Fibroblast of skin of scalp (primary cell): ENCODE measurements at regions not wholly inside any gene's neighbourhood (a gene's known extent, or its start where the extent isn't known, plus 50 kb on each side); places are given as distances from the start of the nearest gene placed in this dataset.
"Not testable (repeated sequence)": the region's sequence is repeated elsewhere in the genome, so short reads cannot be mapped to it uniquely, and the experiment has no call there.

Experiments
- DNase-seq: peaks from one replicate; pipeline ENCODE4 v3.0.0-alpha.2; 2013

GRCh38 chr5:138702166-138703077, 50.8 kb upstream of the CTNNA1 start:
- DNase-seq: peak; percentile 14

DNA sequence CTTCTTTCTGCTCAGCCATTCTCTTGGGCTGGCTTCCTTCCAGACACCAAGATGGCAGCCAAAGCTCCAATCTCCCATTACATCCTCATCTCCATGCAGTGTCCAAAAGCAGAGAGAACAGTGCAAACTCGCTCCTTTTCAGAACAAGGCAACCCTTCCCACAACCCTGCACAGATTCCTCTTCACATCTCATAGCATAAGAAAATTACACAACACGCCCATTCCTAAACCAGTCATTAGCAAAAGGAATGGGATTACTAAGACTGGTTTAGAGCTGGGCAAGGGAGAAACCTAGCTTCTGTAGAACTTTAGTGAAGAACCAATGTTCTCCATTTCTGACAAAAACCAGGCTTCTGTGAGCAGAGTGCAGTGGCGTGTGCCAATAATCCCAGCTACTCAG, 51.5 kb upstream of the CTNNA1 start:
- DNase-seq: no peak

- peak; percentile 21 for DNase-seq
Observed at GRCh38 chr5:138700581-138701362, 52.5 kb upstream of the CTNNA1 start.

DNA sequence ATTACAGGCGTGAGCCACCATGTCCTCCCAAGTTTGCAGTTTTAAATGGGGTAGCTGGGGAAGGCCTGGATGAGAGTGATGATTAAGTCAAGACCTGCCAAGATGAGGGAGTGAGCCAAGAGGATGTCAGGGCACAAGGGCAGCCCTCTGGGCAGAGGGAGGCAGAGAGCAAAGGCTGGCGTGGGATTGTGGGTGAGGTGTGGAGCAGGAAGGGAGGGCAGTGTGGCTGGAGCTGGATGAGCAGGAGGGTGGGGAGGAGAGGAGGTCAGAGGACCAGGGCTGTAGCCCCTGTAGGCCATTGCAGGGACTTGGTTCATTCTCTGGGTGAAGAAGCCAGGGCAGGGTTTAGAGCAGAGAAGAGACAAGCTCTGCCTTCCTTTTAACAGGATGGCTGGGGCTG, 53.7 kb upstream of the CTNNA1 start:
- no peak for DNase-seq

DNA sequence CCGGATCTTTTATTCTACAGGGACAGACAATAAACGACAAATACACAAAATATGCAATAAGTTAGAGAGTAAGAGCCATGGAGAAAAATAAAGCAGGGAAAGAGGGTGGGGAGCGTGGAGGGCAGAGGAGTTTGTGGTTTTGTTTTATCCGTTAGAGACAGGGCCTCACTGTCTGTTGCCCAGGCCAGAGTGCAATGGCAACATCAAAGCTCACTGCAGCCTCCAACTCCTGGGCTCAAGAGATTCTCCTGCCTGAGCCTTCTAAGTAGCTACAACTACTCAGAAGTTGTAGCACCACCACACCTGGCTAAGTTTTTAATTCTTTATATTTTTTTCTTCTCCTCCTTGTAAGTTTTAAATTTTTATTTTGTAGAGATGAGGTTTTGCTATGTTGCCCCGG, 54.5 kb upstream of the CTNNA1 start:
- no peak for DNase-seq

- no peak for DNase-seq
Observed at GRCh38 chr5:138697720-138698360, 55.4 kb upstream of the CTNNA1 start.

- peak; percentile 22 for DNase-seq
Observed at GRCh38 chr5:138696501-138696900, 56.7 kb upstream of the CTNNA1 start.

DNA sequence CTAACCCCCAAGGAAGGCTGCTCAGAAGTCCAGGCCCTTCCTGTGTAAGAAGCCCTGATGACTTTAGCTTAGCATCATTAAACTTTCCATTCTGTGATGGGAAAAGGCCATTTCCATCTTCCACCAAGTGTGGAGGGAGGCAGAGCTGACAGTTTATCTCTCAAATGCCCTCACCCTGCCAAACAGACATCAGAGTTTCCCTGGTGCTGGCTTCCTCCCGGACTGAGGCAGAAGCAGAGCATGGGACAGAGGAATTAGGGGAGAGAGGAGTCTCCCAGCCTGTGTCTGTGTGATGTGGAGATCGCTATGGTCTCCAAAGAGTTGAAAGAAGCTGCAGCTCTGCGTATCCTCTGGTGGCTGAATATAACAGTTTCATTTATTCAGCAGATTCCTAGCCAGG, 57.4 kb upstream of the CTNNA1 start:
- DNase-seq: no peak

DNA sequence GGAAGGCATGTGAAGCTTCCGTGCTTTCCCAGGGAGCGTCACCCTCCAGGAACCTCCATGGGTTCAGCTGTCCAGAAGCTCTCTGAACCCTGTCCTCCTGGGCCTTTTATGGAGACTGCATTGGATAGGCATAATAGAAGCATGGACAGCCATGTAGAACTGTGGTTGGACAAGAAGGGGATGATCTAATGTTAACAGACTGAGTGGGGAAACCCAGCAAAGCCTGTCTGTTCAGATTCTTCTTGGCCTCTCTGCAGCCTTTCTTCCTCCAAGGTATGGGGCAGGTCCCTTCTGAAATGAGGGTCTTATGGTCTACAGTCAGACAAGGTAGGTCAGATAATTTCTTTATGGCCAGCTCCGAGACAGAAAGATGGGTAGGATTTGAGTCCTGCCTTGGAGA, 59.1 kb upstream of the CTNNA1 start:
- DNase-seq: no peak

DNA sequence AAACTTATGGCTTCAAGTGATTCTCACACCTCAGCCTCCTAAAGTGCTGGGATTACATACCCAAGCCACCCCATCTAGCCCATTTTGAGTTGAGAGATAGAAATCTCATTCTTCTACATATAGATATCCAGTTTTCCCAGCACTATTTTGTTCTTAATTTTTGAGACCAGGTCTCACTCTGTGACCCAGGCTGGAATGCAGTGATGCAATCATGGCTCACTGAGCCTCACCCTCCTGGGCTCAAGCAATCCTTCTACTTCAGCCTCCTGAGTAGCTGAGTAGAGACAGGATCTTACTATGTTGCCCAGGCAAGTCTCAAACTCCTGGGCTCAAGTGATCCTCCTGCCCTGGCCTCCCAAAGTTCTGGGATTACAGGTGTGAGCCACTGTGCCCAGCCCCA, 60.9 kb upstream of the CTNNA1 start:
- DNase-seq: no peak

DNA sequence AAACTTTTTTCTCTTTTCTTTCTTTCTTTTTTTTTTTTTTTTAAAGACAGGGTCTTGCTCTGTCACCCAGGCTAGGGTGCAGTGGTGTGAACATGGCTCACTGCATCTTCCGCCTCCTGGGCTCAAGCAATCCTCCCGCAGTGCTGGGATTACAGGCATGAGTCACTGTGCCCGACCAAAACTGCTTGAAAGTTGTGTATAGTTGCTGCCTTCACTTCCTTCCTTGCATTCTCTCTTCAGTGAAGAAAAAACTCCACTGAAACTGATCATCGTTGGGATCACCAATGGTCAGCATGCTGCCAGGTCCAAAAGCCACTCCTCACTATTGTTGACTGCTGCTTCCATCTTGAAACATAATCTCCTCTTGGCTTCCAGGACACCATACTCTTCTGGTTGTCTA, 66.6 kb upstream of the CTNNA1 start:
- DNase-seq: peak; percentile 25

GRCh38 chr5:138685193-138685745, 68.0 kb upstream of the CTNNA1 start:
- DNase-seq: peak; percentile 34

GRCh38 chr5:138682462-138682861, 70.8 kb upstream of the CTNNA1 start:
- DNase-seq: not testable (repeated sequence)

- not testable (repeated sequence) for DNase-seq
Observed at GRCh38 chr5:138678826-138679225, 74.4 kb upstream of the CTNNA1 start.

DNA sequence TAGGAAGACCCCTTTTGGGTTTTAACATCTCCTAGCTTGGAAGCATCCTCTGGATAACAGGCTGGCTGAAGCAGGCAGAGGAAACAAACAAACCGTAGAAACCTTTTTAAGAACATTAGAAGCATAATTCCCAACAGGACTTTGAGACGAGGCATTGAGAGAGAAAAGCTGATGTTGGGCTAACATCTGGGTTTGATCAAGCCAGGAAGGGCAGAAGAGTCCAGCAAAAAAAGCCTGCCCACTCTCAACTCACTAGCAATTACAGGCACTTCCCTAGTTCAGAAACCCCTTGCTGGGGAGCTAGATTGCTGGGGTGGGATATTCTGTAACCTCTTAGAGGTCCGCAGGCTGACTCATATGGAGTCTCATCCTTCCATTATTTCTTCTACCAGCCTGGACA, 75.4 kb upstream of the CTNNA1 start:
- no peak for DNase-seq

DNA sequence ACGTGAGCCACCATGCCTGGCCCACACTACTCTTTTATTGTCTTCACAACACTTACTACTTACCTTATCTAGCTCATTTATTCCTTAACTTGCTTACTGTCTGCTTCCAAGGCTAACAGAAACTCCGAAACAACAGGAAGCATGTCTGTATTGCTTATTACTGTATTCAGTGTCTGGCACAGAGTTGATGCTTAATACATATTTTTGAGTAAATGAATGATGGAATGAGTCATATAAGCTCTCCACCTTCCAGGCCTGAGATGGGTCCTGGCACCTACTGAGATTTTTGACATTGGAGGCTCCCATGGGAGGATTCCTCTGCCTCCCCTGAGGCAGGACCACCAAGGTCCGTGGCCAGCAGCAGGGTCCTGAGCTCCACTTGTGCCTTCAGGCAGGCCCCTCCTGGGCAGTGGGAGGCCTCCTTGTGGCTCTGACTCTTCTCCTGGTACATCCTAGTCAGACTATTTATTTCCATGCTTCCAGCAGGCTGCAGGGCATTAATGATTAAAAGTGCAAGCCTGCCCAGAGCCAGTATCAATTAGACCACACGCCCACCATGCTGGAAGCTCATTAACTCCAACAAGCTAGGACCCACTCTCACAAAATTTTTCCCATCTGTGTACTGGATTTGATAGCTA, 76.5 kb upstream of the CTNNA1 start:
- no peak for DNase-seq

- no peak for DNase-seq
Observed at GRCh38 chr5:138676002-138676401, 77.2 kb upstream of the CTNNA1 start.

GRCh38 chr5:138668451-138669380, 84.5 kb upstream of the CTNNA1 start:
- DNase-seq: peak; percentile 48

DNA sequence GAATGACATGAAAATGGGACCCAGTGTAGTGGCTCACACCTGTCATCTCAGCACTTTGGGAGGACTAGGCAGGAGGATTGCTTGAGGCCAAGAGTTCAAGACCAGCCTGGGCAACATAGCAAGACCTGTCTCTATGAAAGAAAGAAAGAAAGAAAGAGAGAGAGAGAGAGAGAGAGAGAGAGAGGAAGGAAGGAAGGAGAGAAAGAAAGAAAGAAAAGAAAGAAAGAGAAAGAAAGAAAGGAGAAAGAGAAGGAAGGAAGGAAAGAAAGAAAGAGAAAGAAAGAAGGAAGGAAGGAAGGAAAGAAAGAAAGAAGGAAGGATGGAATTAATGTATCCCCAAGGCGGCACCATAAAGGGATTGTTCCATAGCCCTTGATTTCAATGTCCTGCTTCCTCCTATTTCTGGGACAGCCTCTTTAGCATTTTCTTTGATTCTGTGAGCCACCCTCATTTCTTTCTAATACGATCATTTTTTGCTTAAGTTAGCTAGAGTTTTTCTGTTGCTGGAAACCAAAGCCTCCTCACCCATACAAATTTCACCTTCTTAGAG, 85.4 kb upstream of the CTNNA1 start:
- not testable (repeated sequence) for DNase-seq

GRCh38 chr5:138666226-138666742, 86.9 kb upstream of the CTNNA1 start:
- DNase-seq: no peak

- no peak for DNase-seq
Observed at GRCh38 chr5:138665261-138665660, 88.0 kb upstream of the CTNNA1 start.
